Adrenal gland (tissue), 9 donors: ENCODE measurements at regions not wholly inside any gene's neighbourhood (a gene's known extent, or its start where the extent isn't known, plus 50 kb on each side); places are given as distances from the start of the nearest gene placed in this dataset.

ENCODE experiments used
- DNase-seq, 7 donors: peaks; one replicate each; pipeline ENCODE4 v3.0.0-alpha.2; 2019 to 2020
- H3K27ac ChIP-seq, 5 donors: fragments of 200-600 bp; sonication (generic) in 4 of 5; 1 replicate in 3 of 5; 2 replicates in 2 of 5; pipeline versions ENCODE4 v1.5.1 to v1.8.0; 2016 to 2020; ENCODE audit warnings: mild to moderate bottlenecking in 1 of 5
- H3K27me3 ChIP-seq: fragments of 200-600 bp; 2 replicates; pipeline ENCODE4 v1.8.0; 2021
- H3K36me3 ChIP-seq, 2 donors: fragments of 200-600 bp; replicated peaks in 1 of 2; 1 replicate in 1 of 2; 2 replicates in 1 of 2; pipeline versions ENCODE4 v1.5.1 to v1.8.0; 2018 to 2022
- H3K4me1 ChIP-seq, 2 donors: fragments of 200-600 bp; replicated peaks in 1 of 2; 1 replicate in 1 of 2; 2 replicates in 1 of 2; pipeline versions ENCODE4 v1.5.1 to v1.8.0; 2018 to 2021
- H3K4me3 ChIP-seq, 4 donors: fragments of 200-600 bp; sonication (generic) in 3 of 4; one replicate each; pipeline ENCODE4 v1.5.1; 2016 to 2018
- H3K9me3 ChIP-seq, 3 donors: fragments of 200-600 bp; sonication (generic) in 1 of 3; replicated peaks in 1 of 3; 1 replicate in 2 of 3; 2 replicates in 1 of 3; pipeline versions ENCODE4 v1.5.1 to v1.8.0; 2016 to 2021
- POLR2A ChIP-seq, 2 donors: fragments of 450-650 bp; IDR thresholded peaks; one replicate each; pipeline ENCODE4 v1.6.1; 2017; ENCODE audit warnings: antibody characterized with exemption in 2 of 2, mild to moderate bottlenecking in 2 of 2, moderate library complexity in 1 of 2
- WGBS, 4 donors: extraction: QIAGEN DNeasy Blood & Tissue Kit in 2 of 4; methylation state at CpG; one replicate each; pipeline versions ENCODE4 v1.1.5 to v1.1.7; 2013 to 2017; 5-methylcytosine and 5-hydroxymethylcytosine counted together
- intact Hi-C, 2 donors: fragments of 100-400 bp; cut with DNase I; formaldehyde crosslinking; loops; one replicate each; pipeline versions ENCODE4 v1.14.1 to v1.15.0; 2022 to 2023
- TF ChIP-seq, protein P1 (sequence below), 6 experiments: fragments of 450-650 bp in 4 of 6; fragments of 200-600 bp in 2 of 6; sonication (generic) in 1 of 6; IDR thresholded peaks; 1 replicate in 5 of 6; 2 replicates in 1 of 6; pipeline versions ENCODE4 v1.5.1 to v1.8.0; 2016 to 2021; ENCODE audit warnings: antibody characterized with exemption in 6 of 6, mild to moderate bottlenecking in 2 of 6, moderate library complexity in 1 of 6
- donor health status: healthy with polysubstance abuse.
- donor health status: Bipolar disorder and iron deficiency.
- donor health status: DM: yes; HTN: yes; CAD: no.
- donor health status: DM: no; HTN: no; CAD: no.
- donor health status: DM: no; HTN: no; CAD: no.

DNA sequence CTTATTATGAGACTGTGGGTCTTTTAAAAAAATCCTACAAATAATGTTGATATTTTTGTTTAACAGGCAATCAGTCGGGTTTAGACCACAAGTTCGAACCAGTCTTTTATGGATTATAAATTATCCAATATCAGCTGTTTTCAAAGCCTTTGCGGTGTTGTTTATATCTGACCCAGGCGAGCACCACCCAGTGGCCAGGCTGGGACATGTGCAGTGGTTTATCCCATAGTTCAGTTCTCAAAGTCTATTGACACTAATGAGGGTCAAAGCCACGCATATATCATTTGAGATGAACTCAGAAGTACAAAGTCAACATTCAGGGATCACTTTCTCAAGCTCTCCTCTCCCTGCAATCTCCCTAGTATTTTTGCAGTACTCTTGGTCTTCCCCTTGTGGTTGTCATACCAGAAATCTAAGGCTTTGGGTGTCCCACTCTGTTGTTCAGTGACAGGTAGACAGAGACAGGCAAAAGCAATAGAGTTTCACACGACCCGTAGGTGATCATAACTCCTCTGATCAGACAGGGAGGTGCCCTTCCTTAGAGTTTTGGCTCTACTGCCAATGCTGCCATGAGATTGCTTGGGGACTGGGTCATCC lies 117.4 kb upstream of the POM121L12 start:
- intact Hi-C loops, result no loop called here

DNA sequence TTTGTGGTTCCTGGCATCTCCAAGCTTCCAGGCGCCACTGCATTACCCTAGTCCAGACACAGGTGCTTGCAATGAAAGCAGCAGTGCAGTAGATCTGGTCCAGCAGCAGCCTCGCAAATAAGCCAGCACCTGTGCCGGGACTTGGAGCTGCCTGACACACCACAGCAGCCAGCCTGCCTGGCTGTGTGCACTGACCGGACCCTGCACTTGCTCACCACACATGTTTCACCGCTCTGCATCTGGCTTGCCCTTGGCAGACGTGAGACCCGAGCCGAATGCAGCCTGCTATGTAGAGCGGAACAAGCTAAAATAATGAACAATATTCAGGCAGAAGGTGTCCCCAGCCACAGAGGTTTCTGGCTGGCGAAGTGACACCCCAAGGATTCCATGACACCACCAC lies 123.6 kb upstream of the POM121L12 start:
- no peaks in the 10 kb centered on the region for H3K27me3 ChIP-seq
- WGBS, 4 donors, result 80 to 90% (median 85%) methylated on average over 9 to 10 of the region's 10 CpGs

More for the DNA sequence above, 117.4 kb upstream of the POM121L12 start:
- no peaks in the 10 kb centered on the region for H3K4me1 ChIP-seq
- H3K4me3 ChIP-seq, result no peak overlapping the region
- no peaks in the 10 kb centered on the region for H3K36me3 ChIP-seq
- no peak overlapping the region for H3K27ac ChIP-seq
- WGBS, 4 donors, result 49 to 55% (median 52%) methylated on average over 7 of the region's 7 CpGs
- TF ChIP-seq, protein P1, sequence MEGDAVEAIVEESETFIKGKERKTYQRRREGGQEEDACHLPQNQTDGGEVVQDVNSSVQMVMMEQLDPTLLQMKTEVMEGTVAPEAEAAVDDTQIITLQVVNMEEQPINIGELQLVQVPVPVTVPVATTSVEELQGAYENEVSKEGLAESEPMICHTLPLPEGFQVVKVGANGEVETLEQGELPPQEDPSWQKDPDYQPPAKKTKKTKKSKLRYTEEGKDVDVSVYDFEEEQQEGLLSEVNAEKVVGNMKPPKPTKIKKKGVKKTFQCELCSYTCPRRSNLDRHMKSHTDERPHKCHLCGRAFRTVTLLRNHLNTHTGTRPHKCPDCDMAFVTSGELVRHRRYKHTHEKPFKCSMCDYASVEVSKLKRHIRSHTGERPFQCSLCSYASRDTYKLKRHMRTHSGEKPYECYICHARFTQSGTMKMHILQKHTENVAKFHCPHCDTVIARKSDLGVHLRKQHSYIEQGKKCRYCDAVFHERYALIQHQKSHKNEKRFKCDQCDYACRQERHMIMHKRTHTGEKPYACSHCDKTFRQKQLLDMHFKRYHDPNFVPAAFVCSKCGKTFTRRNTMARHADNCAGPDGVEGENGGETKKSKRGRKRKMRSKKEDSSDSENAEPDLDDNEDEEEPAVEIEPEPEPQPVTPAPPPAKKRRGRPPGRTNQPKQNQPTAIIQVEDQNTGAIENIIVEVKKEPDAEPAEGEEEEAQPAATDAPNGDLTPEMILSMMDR (IDR thresholded peaks at IDR 0.05), result peak in 2 of 6 experiments; percentile 21 to 30
- no peak for TF ChIP-seq POLR2A (IDR thresholded peaks at IDR 0.05)
- no peaks in the 10 kb centered on the region for H3K27me3 ChIP-seq
- DNase-seq, result peak in 1 of 7 donors; percentile 4
- H3K9me3 ChIP-seq, result no peaks in the 10 kb centered on the region

DNA sequence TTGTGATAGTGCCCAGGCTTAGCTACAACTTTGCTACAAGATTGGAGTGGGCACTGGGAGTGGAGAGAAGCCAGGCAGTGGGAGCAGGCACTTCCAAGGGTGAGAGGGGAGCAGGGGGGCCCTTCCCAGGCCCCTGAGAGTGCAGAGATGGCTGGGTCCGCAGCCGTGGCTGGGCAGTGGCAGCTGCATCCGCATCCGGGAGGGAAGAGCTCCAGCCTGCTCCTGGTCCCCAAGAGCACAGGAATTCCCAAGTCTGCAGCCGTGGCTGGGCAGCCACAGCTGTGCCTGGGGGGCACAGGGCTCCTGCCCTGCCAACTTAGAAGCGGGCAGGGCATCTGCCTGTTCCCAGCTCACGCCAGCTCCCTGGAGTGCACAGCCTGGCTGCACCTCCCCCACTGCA lies 124.1 kb upstream of the POM121L12 start:
- H3K36me3 ChIP-seq, result no peaks in the 10 kb centered on the region
- no peaks in the 10 kb centered on the region for H3K9me3 ChIP-seq
- no peak overlapping the region for H3K4me3 ChIP-seq
- no peaks in the 10 kb centered on the region for H3K27me3 ChIP-seq
- intact Hi-C loops, result no loop called here
- H3K27ac ChIP-seq, result no peak overlapping the region
- TF ChIP-seq, protein P1 (IDR thresholded peaks at IDR 0.05), result no peak
- TF ChIP-seq POLR2A (IDR thresholded peaks at IDR 0.05), result no peak
- no peaks in the 10 kb centered on the region for H3K4me1 ChIP-seq
- WGBS, 4 donors, result 81 to 89% (median 85%) methylated on average over 7 of the region's 7 CpGs; no CpG with 5 or more reads in 1 of the 4 donors
- DNase-seq, result no peak

More for the DNA sequence above, 123.6 kb upstream of the POM121L12 start:
- no peaks in the 10 kb centered on the region for H3K36me3 ChIP-seq
- intact Hi-C loops, result no loop called here
- TF ChIP-seq POLR2A (IDR thresholded peaks at IDR 0.05), result no peak
- TF ChIP-seq, protein P1 (IDR thresholded peaks at IDR 0.05), result no peak
- no peak overlapping the region for H3K4me3 ChIP-seq
- no peak overlapping the region for H3K27ac ChIP-seq
- H3K9me3 ChIP-seq, result no peaks in the 10 kb centered on the region
- no peak for DNase-seq
- H3K4me1 ChIP-seq, result no peaks in the 10 kb centered on the region

DNA sequence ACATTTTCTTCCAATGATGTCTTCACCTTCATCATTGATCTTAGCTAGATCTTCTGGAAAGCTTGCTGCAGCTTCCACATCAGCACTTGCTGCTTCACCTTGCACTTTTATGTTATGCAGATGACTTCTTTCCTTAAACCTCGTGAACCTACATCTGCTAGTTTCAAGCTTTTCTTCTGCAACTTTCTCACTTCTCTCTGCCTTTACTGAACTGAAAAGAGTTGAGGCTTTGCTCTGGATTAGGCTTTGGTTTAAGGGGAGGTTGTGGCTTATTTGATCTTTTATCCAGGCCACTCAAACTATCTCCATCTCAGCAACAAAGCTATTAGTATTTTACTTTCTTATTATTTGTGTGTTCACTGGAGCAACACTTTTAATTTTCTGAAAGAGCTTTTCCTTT lies 125.5 kb upstream of the POM121L12 start:
- WGBS, 4 donors, result 66 to 80% (median 74%) methylated on average over 1 of the region's 1 CpG

More for the DNA sequence above, 125.5 kb upstream of the POM121L12 start:
- DNase-seq, result no peak
- H3K4me3 ChIP-seq, result no peak overlapping the region
- no peaks in the 10 kb centered on the region for H3K27me3 ChIP-seq
- no peaks in the 10 kb centered on the region for H3K4me1 ChIP-seq
- H3K9me3 ChIP-seq, result no peaks in the 10 kb centered on the region
- H3K36me3 ChIP-seq, result no peaks in the 10 kb centered on the region
- no peak for TF ChIP-seq POLR2A (IDR thresholded peaks at IDR 0.05)
- TF ChIP-seq, protein P1 (IDR thresholded peaks at IDR 0.05), result no peak
- intact Hi-C loops, result no loop called here
- H3K27ac ChIP-seq, result no peak overlapping the region
